Stomach smooth muscle (tissue), 2 donors: ENCODE measurements at regions not wholly inside any gene's neighbourhood (a gene's known extent, or its start where the extent isn't known, plus 50 kb on each side); places are given as distances from the start of the nearest gene placed in this dataset.

ENCODE experiments used
- H3K27ac ChIP-seq: one replicate; pipeline ENCODE4 v1.7.0; 2013; ENCODE audit warnings: mild to moderate bottlenecking, low read length, inconsistent platforms
- H3K27me3 ChIP-seq, 2 donors: one replicate each; pipeline ENCODE4 v1.7.0; 2013; ENCODE audit warnings: low read length in 2 of 2; ENCODE audit not compliant: insufficient read depth in 2 of 2, control insufficient read depth in 1 of 2
- H3K36me3 ChIP-seq, 2 donors: one replicate each; pipeline ENCODE4 v1.7.0; 2013; ENCODE audit warnings: low read length in 2 of 2; ENCODE audit not compliant: control insufficient read depth in 2 of 2, insufficient read depth in 2 of 2
- H3K4me1 ChIP-seq: one replicate; pipeline ENCODE4 v1.7.0; 2013; ENCODE audit warnings: low read length; ENCODE audit not compliant: control insufficient read depth, insufficient read depth
- H3K4me3 ChIP-seq, 2 donors: one replicate each; pipeline ENCODE4 v1.7.0; 2013; ENCODE audit warnings: low read length in 2 of 2
- H3K9ac ChIP-seq, 2 donors: one replicate each; pipeline ENCODE4 v1.7.0; 2013; ENCODE audit warnings: low read length in 2 of 2, mild to moderate bottlenecking in 1 of 2
- H3K9me3 ChIP-seq, 2 donors: one replicate each; pipeline ENCODE4 v1.7.0; 2013; ENCODE audit warnings: low read length in 2 of 2; ENCODE audit not compliant: control insufficient read depth in 2 of 2
- donor health status: healthy.
- donor health status: Pancreatic carcinoma.

- Histone ChIP-seq H3K36me3 (no peaks in the 10 kb centered on the region), H3K27ac (no peak overlapping the region), H3K27me3 (no peaks in the 10 kb centered on the region), H3K4me1 (no peaks in the 10 kb centered on the region), H3K9ac (no peak overlapping the region), H3K4me3 (no peak overlapping the region), H3K9me3 (no peaks in the 10 kb centered on the region)
These were observed 87.4 kb downstream of the NFKBIZ start for GRCh38 chr3:101936419-101937356.

GRCh38 chr3:101938262-101938847 is 89.0 kb downstream of the NFKBIZ start:
- Histone ChIP-seq H3K27me3 (no peaks in the 10 kb centered on the region), H3K4me3 (no peak overlapping the region), H3K27ac (no peak overlapping the region), H3K9me3 (no peaks in the 10 kb centered on the region), H3K36me3 (no peaks in the 10 kb centered on the region), H3K9ac (no peak overlapping the region), H3K4me1 (no peaks in the 10 kb centered on the region)

GRCh38 chr3:101939361-101940049 is 90.2 kb downstream of the NFKBIZ start:
- Histone ChIP-seq H3K4me1 (no peaks in the 10 kb centered on the region), H3K27ac (no peak overlapping the region), H3K36me3 (no peaks in the 10 kb centered on the region), H3K9ac (no peak overlapping the region), H3K27me3 (no peaks in the 10 kb centered on the region), H3K4me3 (no peak overlapping the region), H3K9me3 (no peaks in the 10 kb centered on the region)

- Histone ChIP-seq H3K27ac (no peak overlapping the region), H3K9ac (no peak overlapping the region), H3K9me3 (no peaks in the 10 kb centered on the region), H3K27me3 (no peaks in the 10 kb centered on the region), H3K36me3 (no peaks in the 10 kb centered on the region), H3K4me3 (peak overlapping the region in 1 of 2 donors; percentile 4), H3K4me1 (no peaks in the 10 kb centered on the region)
These were observed 91.4 kb downstream of the NFKBIZ start for GRCh38 chr3:101940521-101941317.

- no peak overlapping the region for H3K27ac ChIP-seq
- no peaks in the 10 kb centered on the region for H3K36me3 ChIP-seq
- H3K4me3 ChIP-seq: no peak overlapping the region
- no peaks in the 10 kb centered on the region for H3K4me1 ChIP-seq
- no peak overlapping the region for H3K9ac ChIP-seq
- no peaks in the 10 kb centered on the region for H3K27me3 ChIP-seq
- no peaks in the 10 kb centered on the region for H3K9me3 ChIP-seq
These were observed 92.2 kb downstream of the NFKBIZ start for GRCh38 chr3:101941318-101942040.

- no peaks in the 10 kb centered on the region for H3K4me1 ChIP-seq
- no peak overlapping the region for H3K9ac ChIP-seq
- no peaks in the 10 kb centered on the region for H3K27me3 ChIP-seq
- H3K9me3 ChIP-seq: no peaks in the 10 kb centered on the region
- no peak overlapping the region for H3K4me3 ChIP-seq
- no peaks in the 10 kb centered on the region for H3K36me3 ChIP-seq
- no peak overlapping the region for H3K27ac ChIP-seq
These were observed 93.0 kb downstream of the NFKBIZ start for GRCh38 chr3:101942356-101942755.

- no peak overlapping the region for H3K9ac ChIP-seq
- no peaks in the 10 kb centered on the region for H3K36me3 ChIP-seq
- H3K9me3 ChIP-seq: no peaks in the 10 kb centered on the region
- no peaks in the 10 kb centered on the region for H3K27me3 ChIP-seq
- no peak overlapping the region for H3K27ac ChIP-seq
- H3K4me3 ChIP-seq: no peak overlapping the region
- no peaks in the 10 kb centered on the region for H3K4me1 ChIP-seq
These were observed 93.7 kb downstream of the NFKBIZ start for GRCh38 chr3:101943029-101943428.

- no peaks in the 10 kb centered on the region for H3K36me3 ChIP-seq
- H3K9me3 ChIP-seq: no peaks in the 10 kb centered on the region
- H3K4me3 ChIP-seq: no peak overlapping the region
- H3K27ac ChIP-seq: no peak overlapping the region
- H3K4me1 ChIP-seq: no peaks in the 10 kb centered on the region
- H3K9ac ChIP-seq: no peak overlapping the region
- no peaks in the 10 kb centered on the region for H3K27me3 ChIP-seq
These were observed 95.0 kb downstream of the NFKBIZ start for GRCh38 chr3:101944308-101944707.

- H3K4me1 ChIP-seq: no peaks in the 10 kb centered on the region
- no peak overlapping the region for H3K27ac ChIP-seq
- no peak overlapping the region for H3K9ac ChIP-seq
- H3K27me3 ChIP-seq: no peaks in the 10 kb centered on the region
- H3K4me3 ChIP-seq: no peak overlapping the region
- no peaks in the 10 kb centered on the region for H3K36me3 ChIP-seq
- no peaks in the 10 kb centered on the region for H3K9me3 ChIP-seq
These were observed 96.7 kb downstream of the NFKBIZ start for GRCh38 chr3:101945980-101946379.

GRCh38 chr3:101946906-101947305 is 97.6 kb downstream of the NFKBIZ start:
- H3K27ac ChIP-seq: no peak overlapping the region

More at GRCh38 chr3:101946906-101947305, 97.6 kb downstream of the NFKBIZ start:
- Histone ChIP-seq H3K27me3 (no peaks in the 10 kb centered on the region), H3K9ac (no peak overlapping the region), H3K36me3 (no peaks in the 10 kb centered on the region), H3K9me3 (no peaks in the 10 kb centered on the region), H3K4me1 (no peaks in the 10 kb centered on the region), H3K4me3 (no peak overlapping the region)
